ENCODE measurements at regions not wholly inside any gene's neighbourhood (a gene's known extent, or its start where the extent isn't known, plus 50 kb on each side); places are given as distances from the start of the nearest gene placed in this dataset.

DNA sequence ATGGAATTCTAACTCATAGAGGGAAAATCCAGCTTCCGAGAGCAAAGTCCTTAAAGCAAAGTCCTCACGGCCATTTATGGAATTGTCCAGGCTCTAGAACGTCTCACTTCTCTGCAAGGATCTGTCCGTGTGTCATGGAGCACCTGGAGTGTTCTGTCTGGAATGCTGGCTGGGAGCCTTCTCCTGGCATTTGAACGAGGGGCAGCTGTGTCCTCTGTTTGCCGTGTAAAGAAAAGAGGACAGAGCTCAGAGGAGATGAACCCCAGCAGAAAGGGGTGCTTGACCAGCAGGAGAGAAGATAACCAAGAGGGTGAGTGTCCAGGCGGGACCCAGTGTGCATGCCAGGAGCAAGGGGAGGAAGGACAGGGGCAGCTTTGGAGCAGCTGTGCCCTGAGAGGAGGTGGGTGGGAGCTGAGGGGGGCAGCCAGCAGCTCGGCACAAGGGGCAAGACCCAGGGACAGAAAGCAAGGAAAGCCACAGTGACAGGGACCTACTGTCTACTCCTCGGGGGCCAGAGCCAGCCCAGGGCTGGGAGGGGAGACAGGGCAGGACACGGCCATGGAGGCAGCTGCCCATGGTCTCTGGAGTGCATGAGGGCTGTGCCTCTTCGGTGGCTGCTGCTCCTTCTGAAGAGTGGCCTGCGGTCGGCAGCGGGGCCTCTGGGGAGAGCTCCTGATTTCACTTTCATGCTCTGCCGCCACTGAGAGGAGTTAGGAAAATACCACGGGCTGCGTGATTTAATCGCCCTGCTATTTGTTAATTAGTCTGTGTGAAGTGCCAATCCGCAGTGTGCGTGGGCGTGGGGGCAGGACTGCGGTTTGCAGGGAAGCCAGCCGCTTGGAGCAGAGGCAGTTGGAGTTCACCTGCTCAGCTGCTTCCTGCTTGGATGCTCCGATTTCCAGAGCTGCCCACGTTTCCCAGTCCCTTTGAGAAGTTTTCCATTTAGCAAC is 149.3 kb upstream of the SHH start (continued):
- TF ChIP-seq, protein P1, sequence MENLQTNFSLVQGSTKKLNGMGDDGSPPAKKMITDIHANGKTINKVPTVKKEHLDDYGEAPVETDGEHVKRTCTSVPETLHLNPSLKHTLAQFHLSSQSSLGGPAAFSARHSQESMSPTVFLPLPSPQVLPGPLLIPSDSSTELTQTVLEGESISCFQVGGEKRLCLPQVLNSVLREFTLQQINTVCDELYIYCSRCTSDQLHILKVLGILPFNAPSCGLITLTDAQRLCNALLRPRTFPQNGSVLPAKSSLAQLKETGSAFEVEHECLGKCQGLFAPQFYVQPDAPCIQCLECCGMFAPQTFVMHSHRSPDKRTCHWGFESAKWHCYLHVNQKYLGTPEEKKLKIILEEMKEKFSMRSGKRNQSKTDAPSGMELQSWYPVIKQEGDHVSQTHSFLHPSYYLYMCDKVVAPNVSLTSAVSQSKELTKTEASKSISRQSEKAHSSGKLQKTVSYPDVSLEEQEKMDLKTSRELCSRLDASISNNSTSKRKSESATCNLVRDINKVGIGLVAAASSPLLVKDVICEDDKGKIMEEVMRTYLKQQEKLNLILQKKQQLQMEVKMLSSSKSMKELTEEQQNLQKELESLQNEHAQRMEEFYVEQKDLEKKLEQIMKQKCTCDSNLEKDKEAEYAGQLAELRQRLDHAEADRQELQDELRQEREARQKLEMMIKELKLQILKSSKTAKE (CRISPR knock-in tag; IDR thresholded peaks at IDR 0.05; ENCODE audit: borderline replicate concordance): no peak
- TF ChIP-seq KLF12 (CRISPR knock-in tag; IDR thresholded peaks at IDR 0.05; ENCODE audit: borderline replicate concordance) (0 out of 2 replicates have a peak, but pooled peaks have one; percentile 35), ZNF543 (CRISPR knock-in tag; IDR thresholded peaks at IDR 0.05) (peak; percentile 58), SP2 (CRISPR knock-in tag; IDR thresholded peaks at IDR 0.05) (no peak), ZNF143 (CRISPR knock-in tag; IDR thresholded peaks at IDR 0.05) (no peak), SRSF1 (optimal IDR thresholded peaks at IDR 0.05; ENCODE audit: low read depth, low read length) (no peak), ZBTB42 (CRISPR knock-in tag; IDR thresholded peaks at IDR 0.05) (no peak), PAWR (CRISPR knock-in tag; IDR thresholded peaks at IDR 0.05; ENCODE audit: borderline replicate concordance) (no peak)
- TF ChIP-seq, protein P2, sequence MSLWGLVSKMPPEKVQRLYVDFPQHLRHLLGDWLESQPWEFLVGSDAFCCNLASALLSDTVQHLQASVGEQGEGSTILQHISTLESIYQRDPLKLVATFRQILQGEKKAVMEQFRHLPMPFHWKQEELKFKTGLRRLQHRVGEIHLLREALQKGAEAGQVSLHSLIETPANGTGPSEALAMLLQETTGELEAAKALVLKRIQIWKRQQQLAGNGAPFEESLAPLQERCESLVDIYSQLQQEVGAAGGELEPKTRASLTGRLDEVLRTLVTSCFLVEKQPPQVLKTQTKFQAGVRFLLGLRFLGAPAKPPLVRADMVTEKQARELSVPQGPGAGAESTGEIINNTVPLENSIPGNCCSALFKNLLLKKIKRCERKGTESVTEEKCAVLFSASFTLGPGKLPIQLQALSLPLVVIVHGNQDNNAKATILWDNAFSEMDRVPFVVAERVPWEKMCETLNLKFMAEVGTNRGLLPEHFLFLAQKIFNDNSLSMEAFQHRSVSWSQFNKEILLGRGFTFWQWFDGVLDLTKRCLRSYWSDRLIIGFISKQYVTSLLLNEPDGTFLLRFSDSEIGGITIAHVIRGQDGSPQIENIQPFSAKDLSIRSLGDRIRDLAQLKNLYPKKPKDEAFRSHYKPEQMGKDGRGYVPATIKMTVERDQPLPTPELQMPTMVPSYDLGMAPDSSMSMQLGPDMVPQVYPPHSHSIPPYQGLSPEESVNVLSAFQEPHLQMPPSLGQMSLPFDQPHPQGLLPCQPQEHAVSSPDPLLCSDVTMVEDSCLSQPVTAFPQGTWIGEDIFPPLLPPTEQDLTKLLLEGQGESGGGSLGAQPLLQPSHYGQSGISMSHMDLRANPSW (CRISPR knock-in tag; IDR thresholded peaks at IDR 0.05; ENCODE audit: borderline replicate concordance): no peak
- TF ChIP-seq, protein P3, sequence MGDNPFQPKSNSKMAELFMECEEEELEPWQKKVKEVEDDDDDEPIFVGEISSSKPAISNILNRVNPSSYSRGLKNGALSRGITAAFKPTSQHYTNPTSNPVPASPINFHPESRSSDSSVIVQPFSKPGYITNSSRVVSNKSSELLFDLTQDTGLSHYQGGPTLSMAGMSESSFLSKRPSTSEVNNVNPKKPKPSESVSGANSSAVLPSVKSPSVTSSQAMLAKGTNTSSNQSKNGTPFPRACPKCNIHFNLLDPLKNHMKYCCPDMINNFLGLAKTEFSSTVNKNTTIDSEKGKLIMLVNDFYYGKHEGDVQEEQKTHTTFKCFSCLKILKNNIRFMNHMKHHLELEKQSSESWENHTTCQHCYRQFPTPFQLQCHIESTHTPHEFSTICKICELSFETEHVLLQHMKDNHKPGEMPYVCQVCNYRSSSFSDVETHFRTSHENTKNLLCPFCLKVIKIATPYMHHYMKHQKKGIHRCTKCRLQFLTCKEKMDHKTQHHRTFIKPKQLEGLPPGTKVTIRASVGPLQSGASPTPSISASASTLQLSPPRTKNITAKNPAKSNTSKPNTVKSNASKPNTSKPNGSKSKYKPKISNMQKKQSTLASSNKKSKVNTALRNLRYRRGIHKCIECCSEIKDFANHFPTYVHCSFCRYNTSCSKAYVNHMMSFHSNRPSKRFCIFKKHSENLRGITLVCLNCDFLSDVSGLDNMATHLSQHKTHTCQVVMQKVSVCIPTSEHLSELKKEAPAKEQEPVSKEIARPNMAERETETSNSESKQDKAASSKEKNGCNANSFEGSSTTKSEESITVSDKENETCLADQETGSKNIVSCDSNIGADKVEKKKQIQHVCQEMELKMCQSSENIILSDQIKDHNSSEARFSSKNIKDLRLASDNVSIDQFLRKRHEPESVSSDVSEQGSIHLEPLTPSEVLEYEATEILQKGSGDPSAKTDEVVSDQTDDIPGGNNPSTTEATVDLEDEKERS (CRISPR knock-in tag; IDR thresholded peaks at IDR 0.05): 0 out of 2 replicates have a peak, but pooled peaks have one; percentile 33
- TF ChIP-seq, protein P4, sequence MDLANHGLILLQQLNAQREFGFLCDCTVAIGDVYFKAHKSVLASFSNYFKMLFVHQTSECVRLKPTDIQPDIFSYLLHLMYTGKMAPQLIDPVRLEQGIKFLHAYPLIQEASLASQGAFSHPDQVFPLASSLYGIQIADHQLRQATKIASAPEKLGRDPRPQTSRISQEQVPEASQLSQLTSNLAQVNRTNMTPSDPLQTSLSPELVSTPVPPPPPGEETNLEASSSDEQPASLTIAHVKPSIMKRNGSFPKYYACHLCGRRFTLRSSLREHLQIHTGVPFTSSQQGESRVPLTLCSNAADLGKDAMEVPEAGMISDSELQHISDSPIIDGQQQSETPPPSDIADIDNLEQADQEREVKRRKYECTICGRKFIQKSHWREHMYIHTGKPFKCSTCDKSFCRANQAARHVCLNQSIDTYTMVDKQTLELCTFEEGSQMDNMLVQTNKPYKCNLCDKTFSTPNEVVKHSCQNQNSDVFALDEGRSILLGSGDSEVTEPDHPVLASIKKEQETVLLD (CRISPR knock-in tag; IDR thresholded peaks at IDR 0.05; ENCODE audit: low read depth): no peak
- TF ChIP-seq, protein P5, sequence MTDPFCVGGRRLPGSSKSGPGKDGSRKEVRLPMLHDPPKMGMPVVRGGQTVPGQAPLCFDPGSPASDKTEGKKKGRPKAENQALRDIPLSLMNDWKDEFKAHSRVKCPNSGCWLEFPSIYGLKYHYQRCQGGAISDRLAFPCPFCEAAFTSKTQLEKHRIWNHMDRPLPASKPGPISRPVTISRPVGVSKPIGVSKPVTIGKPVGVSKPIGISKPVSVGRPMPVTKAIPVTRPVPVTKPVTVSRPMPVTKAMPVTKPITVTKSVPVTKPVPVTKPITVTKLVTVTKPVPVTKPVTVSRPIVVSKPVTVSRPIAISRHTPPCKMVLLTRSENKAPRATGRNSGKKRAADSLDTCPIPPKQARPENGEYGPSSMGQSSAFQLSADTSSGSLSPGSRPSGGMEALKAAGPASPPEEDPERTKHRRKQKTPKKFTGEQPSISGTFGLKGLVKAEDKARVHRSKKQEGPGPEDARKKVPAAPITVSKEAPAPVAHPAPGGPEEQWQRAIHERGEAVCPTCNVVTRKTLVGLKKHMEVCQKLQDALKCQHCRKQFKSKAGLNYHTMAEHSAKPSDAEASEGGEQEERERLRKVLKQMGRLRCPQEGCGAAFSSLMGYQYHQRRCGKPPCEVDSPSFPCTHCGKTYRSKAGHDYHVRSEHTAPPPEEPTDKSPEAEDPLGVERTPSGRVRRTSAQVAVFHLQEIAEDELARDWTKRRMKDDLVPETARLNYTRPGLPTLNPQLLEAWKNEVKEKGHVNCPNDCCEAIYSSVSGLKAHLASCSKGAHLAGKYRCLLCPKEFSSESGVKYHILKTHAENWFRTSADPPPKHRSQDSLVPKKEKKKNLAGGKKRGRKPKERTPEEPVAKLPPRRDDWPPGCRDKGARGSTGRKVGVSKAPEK (CRISPR knock-in tag; IDR thresholded peaks at IDR 0.05; ENCODE audit: borderline replicate concordance): no peak
- TF ChIP-seq, protein P6, sequence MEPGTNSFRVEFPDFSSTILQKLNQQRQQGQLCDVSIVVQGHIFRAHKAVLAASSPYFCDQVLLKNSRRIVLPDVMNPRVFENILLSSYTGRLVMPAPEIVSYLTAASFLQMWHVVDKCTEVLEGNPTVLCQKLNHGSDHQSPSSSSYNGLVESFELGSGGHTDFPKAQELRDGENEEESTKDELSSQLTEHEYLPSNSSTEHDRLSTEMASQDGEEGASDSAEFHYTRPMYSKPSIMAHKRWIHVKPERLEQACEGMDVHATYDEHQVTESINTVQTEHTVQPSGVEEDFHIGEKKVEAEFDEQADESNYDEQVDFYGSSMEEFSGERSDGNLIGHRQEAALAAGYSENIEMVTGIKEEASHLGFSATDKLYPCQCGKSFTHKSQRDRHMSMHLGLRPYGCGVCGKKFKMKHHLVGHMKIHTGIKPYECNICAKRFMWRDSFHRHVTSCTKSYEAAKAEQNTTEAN (CRISPR knock-in tag; conservative IDR thresholded peaks at IDR 0.05): no peak

Measured in HepG2 (cell line).